Pancreas (tissue), 10 donors: ENCODE measurements at regions not wholly inside any gene's neighbourhood (a gene's known extent, or its start where the extent isn't known, plus 50 kb on each side); places are given as distances from the start of the nearest gene placed in this dataset.

Experiments
- ATAC-seq, 4 donors: fragments of 200-7000 bp; cut with Tn5 transposase; one replicate each; pipeline versions ENCODE4 v1.8.0 to v1.9.1; 2020; ENCODE audit warnings: mild to moderate bottlenecking in 4 of 4, moderate library complexity in 4 of 4
- DNase-seq, 6 donors: peaks; one replicate each; pipeline ENCODE4 v3.0.0-alpha.2; 2020
- FAIRE-seq: peaks from 2 replicates; lab custom pipeline; 2012; peaks lifted over from hg19 to GRCh38; lab: Jason Lieb, UNC
- H3K27ac ChIP-seq, 4 donors: fragments of 200-600 bp; sonication (generic); 1 replicate in 3 of 4; 2 replicates in 1 of 4; pipeline versions ENCODE4 v1.5.0 to v1.8.0; 2020
- H3K27me3 ChIP-seq, 4 donors: fragments of 200-600 bp; one replicate each; pipeline ENCODE4 v1.8.0; 2021
- H3K36me3 ChIP-seq, 3 donors: fragments of 200-600 bp; sonication (generic) in 1 of 3; one replicate each; pipeline versions ENCODE4 v1.5.0 to v1.8.0; 2020 to 2021
- H3K4me1 ChIP-seq, 3 donors: fragments of 200-600 bp; one replicate each; pipeline ENCODE4 v1.8.0; 2021
- H3K4me3 ChIP-seq, 4 donors: fragments of 200-600 bp; sonication (generic) in 2 of 4; one replicate each; pipeline versions ENCODE4 v1.5.0 to v1.8.0; 2020 to 2021
- H3K9me3 ChIP-seq, 4 donors: fragments of 200-600 bp; one replicate each; pipeline ENCODE4 v1.8.0; 2021
- CTCF ChIP-seq, 4 donors: fragments of 200-600 bp; sonication (generic) in 3 of 4; IDR thresholded peaks; one replicate each; pipeline versions ENCODE4 v1.5.0 to v1.8.0; 2021; ENCODE audit warnings: antibody characterized with exemption in 4 of 4
- WGBS, 2 donors: extraction: QIAGEN DNeasy Blood & Tissue Kit; methylation state at CpG; one replicate each; pipeline ENCODE4 v1.1.7; 2013; 5-methylcytosine and 5-hydroxymethylcytosine counted together
- intact Hi-C, 3 donors: fragments of 100-400 bp; cut with DNase I; formaldehyde crosslinking; loops; one replicate each; pipeline versions ENCODE4 v1.11.1 to v1.14.2; 2022
- donor health status: healthy with polysubstance abuse.
- donor health status: DM: no; HTN: no; CAD: no; lungs with moderate emphysema.
- donor health status: DM: no; HTN: no; CAD: no.
- donor health status: control.
- donor health status: control.
- donor health status: Bipolar disorder and iron deficiency.
- donor health status: DM: yes; HTN: yes; CAD: no.
- donor health status: DM: no; HTN: no; CAD: no.
- donor health status: DM: no; HTN: no; CAD: no.
- donor health status: DM: yes; HTN: yes; CAD: no.

- H3K4me3 ChIP-seq: no peak overlapping the region
- no peaks in the 10 kb centered on the region for H3K36me3 ChIP-seq
- ATAC-seq: no peak
- no peak overlapping the region for H3K27ac ChIP-seq
- no peak for TF ChIP-seq CTCF (IDR thresholded peaks at IDR 0.05)
- no peak for FAIRE-seq
- no peaks in the 10 kb centered on the region for H3K9me3 ChIP-seq
- no peaks in the 10 kb centered on the region for H3K4me1 ChIP-seq
- H3K27me3 ChIP-seq: no peaks in the 10 kb centered on the region
- DNase-seq: no peak
- 87 to 97% methylated on average over 1 of the region's 1 CpG for WGBS, 2 donors
- intact Hi-C loops: no loop called here
Measured at GRCh38 chr4:132284910-132285426, 864.1 kb upstream of the PCDH10 start.

DNA sequence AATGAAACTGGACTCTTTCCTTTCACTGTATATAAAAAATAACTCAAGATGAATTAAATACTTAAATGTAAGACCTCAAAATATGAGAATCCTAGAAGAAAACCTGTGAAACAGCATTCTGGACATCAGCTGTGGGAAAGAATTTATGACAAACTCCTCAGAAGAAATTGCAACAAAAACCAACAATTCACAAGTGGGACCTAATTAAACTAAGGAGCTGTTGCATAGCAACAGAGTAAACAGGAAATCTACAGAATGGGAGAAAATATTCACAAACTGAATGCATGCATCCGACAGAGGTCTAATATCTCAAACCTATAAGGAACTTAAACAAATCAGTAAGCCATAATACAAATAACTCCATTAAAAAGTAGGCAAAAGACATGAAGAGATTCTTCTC, 851.7 kb upstream of the PCDH10 start:
- Histone ChIP-seq H3K36me3 (no peaks in the 10 kb centered on the region), H3K4me3 (no peak overlapping the region), H3K9me3 (no peaks in the 10 kb centered on the region), H3K4me1 (no peaks in the 10 kb centered on the region), H3K27ac (no peak overlapping the region), H3K27me3 (no peaks in the 10 kb centered on the region)
- FAIRE-seq: no peak
- intact Hi-C loops: no loop called here
- DNase-seq: no peak
- 32 to 47% methylated on average over 1 of the region's 1 CpG for WGBS, 2 donors
- no peak for TF ChIP-seq CTCF (IDR thresholded peaks at IDR 0.05)
- no peak for ATAC-seq

DNA sequence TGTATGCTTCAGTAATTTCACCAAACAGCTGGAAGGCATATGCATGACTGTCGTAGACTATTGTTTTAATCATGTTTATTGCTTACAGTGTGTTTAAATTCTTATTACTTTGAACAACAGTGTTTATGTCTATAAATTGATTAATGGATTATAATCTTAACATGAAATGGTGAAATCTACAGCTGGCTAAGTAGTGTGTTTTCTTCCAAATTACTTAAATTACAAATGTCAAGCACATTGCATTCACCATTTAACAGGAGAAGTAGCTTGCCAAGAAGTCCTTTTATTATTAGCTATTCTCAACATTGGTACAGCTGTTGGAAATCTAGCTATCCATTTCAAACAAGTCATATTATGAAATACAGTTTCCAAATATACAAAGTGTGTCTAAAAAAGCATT, 849.3 kb upstream of the PCDH10 start:
- intact Hi-C loops: no loop called here
- Histone ChIP-seq H3K36me3 (no peaks in the 10 kb centered on the region), H3K4me3 (no peak overlapping the region), H3K27ac (no peak overlapping the region), H3K27me3 (no peaks in the 10 kb centered on the region), H3K4me1 (no peaks in the 10 kb centered on the region), H3K9me3 (no peaks in the 10 kb centered on the region)
- FAIRE-seq (no peak), ATAC-seq (no peak), DNase-seq (no peak)
- WGBS, 2 donors: 50 to 88% methylated on average over 1 of the region's 1 CpG
- no peak for TF ChIP-seq CTCF (IDR thresholded peaks at IDR 0.05)

DNA sequence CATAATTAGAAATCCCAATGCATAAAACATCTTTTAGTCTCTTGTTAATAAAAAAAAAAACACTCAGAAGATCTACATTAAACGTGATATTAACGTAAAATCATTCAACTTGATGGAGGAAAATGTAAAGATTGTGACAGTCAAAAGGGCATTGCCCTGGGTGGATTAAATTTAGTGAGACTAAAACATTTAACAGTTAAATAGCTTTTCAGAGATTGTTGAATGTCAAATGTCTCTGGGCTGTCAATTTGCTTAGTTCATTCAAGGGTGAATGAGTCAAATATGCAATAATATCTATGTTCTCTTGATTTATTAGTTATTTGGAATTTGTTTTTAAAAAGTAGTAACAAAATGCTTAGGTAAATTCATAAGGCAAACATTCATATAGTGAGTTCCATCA, 836.6 kb upstream of the PCDH10 start:
- WGBS, 2 donors: 40 to 60% methylated on average over 2 of the region's 2 CpGs
- FAIRE-seq: no peak

More for the DNA sequence above, 836.6 kb upstream of the PCDH10 start:
- Histone ChIP-seq H3K4me1 (no peaks in the 10 kb centered on the region), H3K4me3 (no peak overlapping the region), H3K36me3 (no peaks in the 10 kb centered on the region), H3K27ac (no peak overlapping the region), H3K27me3 (no peaks in the 10 kb centered on the region), H3K9me3 (no peaks in the 10 kb centered on the region)
- DNase-seq: no peak
- intact Hi-C loops: no loop called here
- no peak for ATAC-seq
- TF ChIP-seq CTCF (IDR thresholded peaks at IDR 0.05): no peak
